HEK293 (cell line): ENCODE measurements at regions not wholly inside any gene's neighbourhood (a gene's known extent, or its start where the extent isn't known, plus 50 kb on each side); places are given as distances from the start of the nearest gene placed in this dataset.

Source experiments
- CTCF ChIA-PET: fragments of 350-600 bp; formaldehyde crosslinking; extraction: SDS; loops from one replicate; lab custom pipeline; 2021; ENCODE audit warnings: antibody characterized with exemption; lab: Yijun Ruan, JAX
- POLR2A ChIA-PET: fragments of 300-600 bp; formaldehyde crosslinking; extraction: SDS; loops from one replicate; lab custom pipeline; 2020; ENCODE audit warnings: antibody characterized with exemption, inconsistent platforms; lab: Yijun Ruan, JAX
- H3K27ac ChIP-seq: fragments of 200-500 bp; sonication (Bioruptor generic); 2 replicates; pipeline ENCODE4 v1.5.1; 2014; ENCODE audit warnings: low read depth, low read length, control low read depth, inconsistent platforms; ENCODE audit errors: extremely low read depth
- H3K36me3 ChIP-seq, 2 experiments: fragments of 200-500 bp in 1 of 2; sonication (Bioruptor generic) in 1 of 2; 1 replicate in 1 of 2; 2 replicates in 1 of 2; pipeline ENCODE4 v1.5.1; 2014 to 2017; ENCODE audit warnings: inconsistent platforms in 2 of 2, low read length in 2 of 2; ENCODE audit not compliant: control insufficient read depth in 2 of 2, insufficient read depth in 1 of 2
- H3K4me1 ChIP-seq: fragments of 200-500 bp; sonication (Bioruptor generic); 2 replicates; pipeline ENCODE4 v1.5.1; 2014; ENCODE audit warnings: mild to moderate bottlenecking, low read length, inconsistent platforms; ENCODE audit not compliant: control insufficient read depth, insufficient read depth
- H3K4me3 ChIP-seq: 2 replicates; pipeline ENCODE4 v1.5.1; 2011; ENCODE audit warnings: low read depth, mild to moderate bottlenecking, control low read depth, low read length, moderate library complexity
- H3K9me3 ChIP-seq: fragments of 200-500 bp; sonication (Bioruptor generic); 2 replicates; pipeline ENCODE4 v1.5.1; 2014; ENCODE audit warnings: low read depth, low read length, inconsistent platforms; ENCODE audit not compliant: control insufficient read depth, insufficient read depth
- HIC1 ChIP-seq: fragments of 450-650 bp; formaldehyde crosslinking; IDR thresholded peaks from 2 replicates; pipeline ENCODE4 v1.5.1; 2016; ENCODE audit warnings: missing biosample characterization, missing genetic modification characterization
- KLF8 ChIP-seq: fragments of 450-650 bp; formaldehyde crosslinking; IDR thresholded peaks from 2 replicates; pipeline ENCODE4 v1.5.1; 2016; ENCODE audit warnings: missing biosample characterization, missing genetic modification characterization
- KLF9 ChIP-seq: fragments of 450-650 bp; formaldehyde crosslinking; IDR thresholded peaks from 2 replicates; pipeline ENCODE4 v1.5.1; 2016; ENCODE audit warnings: missing biosample characterization, missing genetic modification characterization, low read depth
- OVOL3 ChIP-seq: fragments of 450-650 bp; formaldehyde crosslinking; IDR thresholded peaks from 2 replicates; pipeline ENCODE4 v1.5.1; 2016; ENCODE audit warnings: missing biosample characterization, missing genetic modification characterization
- PBX3 ChIP-seq: sonication (generic); formaldehyde crosslinking; IDR thresholded peaks from 2 replicates; pipeline ENCODE4 v1.8.1; 2022; ENCODE audit warnings: mild to moderate bottlenecking, moderate library complexity, missing genetic modification reagents
- PRDM2 ChIP-seq: fragments of 450-650 bp; formaldehyde crosslinking; IDR thresholded peaks from 2 replicates; pipeline ENCODE4 v1.5.1; 2016; ENCODE audit warnings: missing biosample characterization, missing genetic modification characterization, borderline replicate concordance
- ZNF114 ChIP-seq: fragments of 450-650 bp; formaldehyde crosslinking; IDR thresholded peaks from 2 replicates; pipeline ENCODE4 v1.5.0; 2017; ENCODE audit warnings: missing biosample characterization, missing genetic modification characterization
- ZNF133 ChIP-seq: fragments of 450-650 bp; formaldehyde crosslinking; IDR thresholded peaks from 2 replicates; pipeline ENCODE4 v1.5.1; 2016; ENCODE audit warnings: missing biosample characterization, missing genetic modification characterization
- ZNF155 ChIP-seq: fragments of 450-650 bp; formaldehyde crosslinking; IDR thresholded peaks from 2 replicates; pipeline ENCODE4 v1.5.1; 2016; ENCODE audit warnings: missing biosample characterization, missing genetic modification characterization
- ZNF248 ChIP-seq: fragments of 450-650 bp; formaldehyde crosslinking; IDR thresholded peaks from 2 replicates; pipeline ENCODE4 v1.5.1; 2017; ENCODE audit warnings: missing biosample characterization, missing genetic modification characterization
- ZNF324 ChIP-seq: fragments of 450-650 bp; formaldehyde crosslinking; IDR thresholded peaks from 2 replicates; pipeline ENCODE4 v1.5.1; 2016; ENCODE audit warnings: missing biosample characterization, missing genetic modification characterization
- ZNF426 ChIP-seq: fragments of 450-650 bp; formaldehyde crosslinking; IDR thresholded peaks from 2 replicates; pipeline ENCODE4 v1.5.1; 2017; ENCODE audit warnings: missing biosample characterization, missing genetic modification characterization, mild to moderate bottlenecking, inconsistent platforms, moderate library complexity
- ZNF48 ChIP-seq: fragments of 450-650 bp; formaldehyde crosslinking; IDR thresholded peaks from 2 replicates; pipeline ENCODE4 v1.5.1; 2016; ENCODE audit warnings: missing biosample characterization, missing genetic modification characterization
- ZNF501 ChIP-seq: fragments of 450-650 bp; formaldehyde crosslinking; IDR thresholded peaks from 2 replicates; pipeline ENCODE4 v1.5.1; 2016; ENCODE audit warnings: missing biosample characterization, missing genetic modification characterization
- ZNF544 ChIP-seq: fragments of 450-650 bp; formaldehyde crosslinking; IDR thresholded peaks from 2 replicates; pipeline ENCODE4 v1.5.0; 2017; ENCODE audit warnings: missing biosample characterization, missing genetic modification characterization
- ZNF561 ChIP-seq: fragments of 450-650 bp; IDR thresholded peaks from 2 replicates; pipeline ENCODE4 v1.5.1; 2018; ENCODE audit warnings: missing biosample characterization, missing genetic modification characterization, borderline replicate concordance
- ZNF596 ChIP-seq: fragments of 450-650 bp; IDR thresholded peaks from 2 replicates; pipeline ENCODE4 v1.5.0; 2018; ENCODE audit warnings: missing biosample characterization, mild to moderate bottlenecking, missing genetic modification characterization, moderate library complexity
- ZNF600 ChIP-seq: fragments of 450-650 bp; formaldehyde crosslinking; IDR thresholded peaks from 2 replicates; pipeline ENCODE4 v1.5.1; 2016; ENCODE audit warnings: missing biosample characterization, missing genetic modification characterization
- ZNF610 ChIP-seq: fragments of 450-650 bp; formaldehyde crosslinking; IDR thresholded peaks from 2 replicates; pipeline ENCODE4 v1.5.1; 2016; ENCODE audit warnings: missing biosample characterization, missing genetic modification characterization, borderline replicate concordance
- ZNF654 ChIP-seq: fragments of 450-650 bp; formaldehyde crosslinking; IDR thresholded peaks from 2 replicates; pipeline ENCODE4 v1.5.1; 2016; ENCODE audit warnings: low read depth, missing biosample characterization, missing genetic modification characterization
- ZNF704 ChIP-seq: fragments of 450-650 bp; formaldehyde crosslinking; IDR thresholded peaks from 2 replicates; pipeline ENCODE4 v1.5.1; 2016; ENCODE audit warnings: missing biosample characterization, missing genetic modification characterization
- ZSCAN5A ChIP-seq: fragments of 450-650 bp; formaldehyde crosslinking; IDR thresholded peaks from 2 replicates; pipeline ENCODE4 v1.5.1; 2016; ENCODE audit warnings: missing biosample characterization, missing genetic modification characterization

- no peak for TF ChIP-seq ZNF704
- TF ChIP-seq ZNF114 (tag by site-specific recombination): no peak
Measured at GRCh38 chr2:172361840-172362239, 65.5 kb upstream of the ITGA6 start (continued).

GRCh38 chr2:172364261-172364660 is 63.1 kb upstream of the ITGA6 start:
- ChIA-PET POLR2A (no interaction called here), CTCF (interaction anchor here (0.6 kb wide), 1 partner anchor 235 kb away, joined by 3 read pairs; no protein-coding TSS in a partner anchor)
- Histone ChIP-seq H3K4me1 (no peaks in the 10 kb centered on the region), H3K4me3 (no peak overlapping the region), H3K27ac (no peak overlapping the region), H3K9me3 (no peaks in the 10 kb centered on the region), H3K36me3 (no peaks in the 10 kb centered on the region)
- TF ChIP-seq ZSCAN5A (tag by site-specific recombination) (no peak), KLF8 (tag by site-specific recombination) (no peak), ZNF155 (no peak)

GRCh38 chr2:172366596-172367150 is 60.7 kb upstream of the ITGA6 start:
- POLR2A ChIA-PET: no interaction called here
- TF ChIP-seq KLF9 (tag by site-specific recombination) (no peak), PBX3 (CRISPR knock-in tag) (no peak), PRDM2 (tag by site-specific recombination) (no peak), ZNF610 (tag by site-specific recombination) (no peak), ZNF596 (tag by site-specific recombination) (no peak), ZNF561 (tag by site-specific recombination) (no peak), ZNF248 (tag by site-specific recombination) (no peak), HIC1 (no peak), ZNF324 (tag by site-specific recombination) (no peak), ZNF133 (tag by site-specific recombination) (no peak), ZNF48 (tag by site-specific recombination) (no peak), OVOL3 (tag by site-specific recombination) (no peak), ZNF501 (tag by site-specific recombination) (no peak), ZNF426 (no peak), ZNF600 (tag by site-specific recombination) (no peak), ZNF544 (tag by site-specific recombination) (no peak), ZNF155 (no peak), ZNF654 (tag by site-specific recombination) (no peak)

More at GRCh38 chr2:172366596-172367150, 60.7 kb upstream of the ITGA6 start:
- H3K36me3 ChIP-seq: no peaks in the 10 kb centered on the region
- CTCF ChIA-PET: interaction anchor here (0.7 kb wide), 1 partner anchor 660 kb away, joined by 3 read pairs; no protein-coding TSS in a partner anchor
- no peaks in the 10 kb centered on the region for H3K9me3 ChIP-seq
- H3K4me3 ChIP-seq: no peak overlapping the region
- no peaks in the 10 kb centered on the region for H3K4me1 ChIP-seq
- no peak overlapping the region for H3K27ac ChIP-seq
